H1 (cell line): ENCODE measurements at regions not wholly inside any gene's neighbourhood (a gene's known extent, or its start where the extent isn't known, plus 50 kb on each side); places are given as distances from the start of the nearest gene placed in this dataset.

ENCODE experiments used
- CTCF ChIA-PET: fragments of 300-600 bp; sonication (Branson Sonifier 250); formaldehyde crosslinking; loops from one replicate; lab custom pipeline; 2021; ENCODE audit not compliant: partially characterized antibody; lab: Charles Lee
- POLR2A ChIA-PET: fragments of 300-600 bp; sonication (Branson Sonifier 250); formaldehyde crosslinking; loops from one replicate; lab custom pipeline; 2021; ENCODE audit warnings: inconsistent platforms; ENCODE audit not compliant: partially characterized antibody; lab: Charles Lee
- DNase-seq, 2 experiments: peaks; one replicate each; pipeline versions ENCODE4 v3.0.0 to v3.0.0-alpha.2; 2010 to 2022; ENCODE audit warnings: low spot score in 2 of 2, low read depth in 1 of 2, mixed read lengths in 1 of 2
- FAIRE-seq: peaks from 2 replicates; lab custom pipeline; 2011; peaks lifted over from hg19 to GRCh38; lab: Jason Lieb, UNC
- H2AFZ ChIP-seq: 2 replicates; pipeline ENCODE4 v1.8.1; 2012; ENCODE audit warnings: low read length, inconsistent platforms
- H2AK5ac ChIP-seq: 2 replicates; pipeline ENCODE4 v1.6.1; 2013; ENCODE audit warnings: low read depth, low read length
- H2BK120ac ChIP-seq: replicated peaks from 2 replicates; pipeline ENCODE3; 2013; ENCODE audit warnings: low read depth, low read length, inconsistent platforms
- H2BK12ac ChIP-seq: 2 replicates; pipeline ENCODE4 v1.6.1; 2013; ENCODE audit warnings: low read depth, low read length
- H2BK15ac ChIP-seq: 2 replicates; pipeline ENCODE4 v1.6.1; 2013; ENCODE audit warnings: low read length
- H2BK20ac ChIP-seq: 2 replicates; pipeline ENCODE4 v1.6.1; 2013; ENCODE audit warnings: low read length
- H2BK5ac ChIP-seq: 2 replicates; pipeline ENCODE4 v1.6.1; 2013; ENCODE audit warnings: low read depth, low read length
- H3K14ac ChIP-seq: 2 replicates; pipeline ENCODE4 v1.6.1; 2013; ENCODE audit warnings: inconsistent platforms; ENCODE audit not compliant: insufficient read length
- H3K18ac ChIP-seq: 2 replicates; pipeline ENCODE4 v1.6.1; 2013; ENCODE audit warnings: low read length; ENCODE audit errors: extremely low read depth
- H3K23ac ChIP-seq: 2 replicates; pipeline ENCODE4 v1.6.1; 2013; ENCODE audit warnings: inconsistent platforms; ENCODE audit not compliant: insufficient read length
- H3K23me2 ChIP-seq: 2 replicates; pipeline ENCODE4 v1.6.1; 2013; ENCODE audit warnings: low read depth, low read length
- H3K27ac ChIP-seq: 2 replicates; pipeline ENCODE4 v1.6.1; 2011; ENCODE audit warnings: low read depth, low read length, inconsistent platforms
- H3K27me3 ChIP-seq, 4 experiments: replicated peaks in 1 of 4; 1 replicate in 1 of 4; 2 replicates in 3 of 4; pipeline versions ENCODE4 v1.6.1 to v1.8.1; 2011 to 2013; ENCODE audit warnings: low read length in 3 of 4, mild to moderate bottlenecking in 3 of 4, inconsistent platforms in 2 of 4, mixed read lengths in 2 of 4, moderate library complexity in 1 of 4; ENCODE audit not compliant: control insufficient read depth in 3 of 4, insufficient read depth in 3 of 4; ENCODE audit errors: extremely low read depth in 1 of 4
- H3K36me3 ChIP-seq, 4 experiments: 2 replicates each; pipeline versions ENCODE4 v1.6.1 to v1.8.1; 2011 to 2013; ENCODE audit warnings: mild to moderate bottlenecking in 4 of 4, low read length in 3 of 4, moderate library complexity in 2 of 4, control low read depth in 1 of 4, inconsistent platforms in 1 of 4; ENCODE audit not compliant: insufficient read depth in 4 of 4, control insufficient read depth in 2 of 4
- H3K4ac ChIP-seq: replicated peaks from 2 replicates; pipeline ENCODE3; 2013; ENCODE audit warnings: low read length, low read depth, mixed read lengths, inconsistent platforms; ENCODE audit not compliant: insufficient read length
- H3K4me1 ChIP-seq, 4 experiments: replicated peaks in 1 of 4; 1 replicate in 1 of 4; 2 replicates in 3 of 4; pipeline versions ENCODE4 v1.6.1 to v1.8.1; 2011 to 2013; ENCODE audit warnings: low read length in 3 of 4, inconsistent platforms in 2 of 4, mixed read lengths in 1 of 4; ENCODE audit not compliant: insufficient read depth in 4 of 4, control insufficient read depth in 3 of 4
- H3K4me2 ChIP-seq, 2 experiments: 2 replicates each; pipeline versions ENCODE4 v1.6.1 to v1.8.1; 2011 to 2013; ENCODE audit warnings: low read depth in 2 of 2, low read length in 2 of 2, control low read depth in 1 of 2, inconsistent platforms in 1 of 2, mild to moderate bottlenecking in 1 of 2; ENCODE audit not compliant: insufficient read depth in 1 of 2
- H3K4me3 ChIP-seq, 4 experiments: fragments of 200-600, 300-600 bp in 1 of 4; sonication (generic), shearing (Covaris generic), sonication (Bioruptor Twin) in 1 of 4; 2 replicates each; pipeline versions ENCODE4 v1.5.1 to v1.8.1; 2011 to 2016; ENCODE audit warnings: low read length in 4 of 4, low read depth in 3 of 4, control low read depth in 2 of 4, inconsistent platforms in 2 of 4, mild to moderate bottlenecking in 2 of 4, mixed read lengths in 1 of 4, moderate library complexity in 1 of 4; ENCODE audit not compliant: insufficient read depth in 2 of 4; ENCODE audit errors: extremely low read depth in 1 of 4
- H3K56ac ChIP-seq: replicated peaks from 2 replicates; pipeline ENCODE3; 2013; ENCODE audit warnings: low read depth, mild to moderate bottlenecking, mixed read lengths, low read length, inconsistent platforms; ENCODE audit not compliant: insufficient read length
- H3K79me1 ChIP-seq: 2 replicates; pipeline ENCODE4 v1.6.1; 2013; ENCODE audit warnings: low read depth, low read length, control low read depth
- H3K79me2 ChIP-seq, 2 experiments: 2 replicates each; pipeline versions ENCODE4 v1.6.1 to v1.8.1; 2012 to 2013; ENCODE audit warnings: low read length in 2 of 2, mild to moderate bottlenecking in 2 of 2, inconsistent platforms in 1 of 2; ENCODE audit not compliant: insufficient read depth in 2 of 2, control insufficient read depth in 1 of 2
- H3K9ac ChIP-seq, 4 experiments: replicated peaks in 1 of 4; 1 replicate in 1 of 4; 2 replicates in 3 of 4; pipeline versions ENCODE4 v1.6.1 to v1.8.1; 2011 to 2013; ENCODE audit warnings: low read depth in 3 of 4, low read length in 3 of 4, control low read depth in 2 of 4, mild to moderate bottlenecking in 2 of 4, moderate library complexity in 2 of 4, inconsistent platforms in 1 of 4; ENCODE audit errors: extremely low read depth in 1 of 4
- H3K9me3 ChIP-seq, 2 experiments: 2 replicates each; pipeline versions ENCODE4 v1.6.1 to v1.8.1; 2012 to 2013; ENCODE audit warnings: mild to moderate bottlenecking in 2 of 2, moderate library complexity in 2 of 2, control low read depth in 1 of 2, inconsistent platforms in 1 of 2, low read depth in 1 of 2, low read length in 1 of 2, mixed read lengths in 1 of 2; ENCODE audit not compliant: insufficient read depth in 2 of 2
- H4K20me1 ChIP-seq, 2 experiments: replicated peaks in 1 of 2; 2 replicates each; pipeline versions ENCODE3 to v1.8.1; 2011 to 2013; ENCODE audit warnings: inconsistent platforms in 2 of 2, low read length in 2 of 2, mild to moderate bottlenecking in 1 of 2; ENCODE audit not compliant: insufficient read depth in 2 of 2, control insufficient read depth in 1 of 2
- H4K5ac ChIP-seq: 2 replicates; pipeline ENCODE4 v1.6.1; 2013; ENCODE audit warnings: low read length, low read depth, mixed read lengths, inconsistent platforms; ENCODE audit not compliant: insufficient read length
- H4K8ac ChIP-seq: 2 replicates; pipeline ENCODE4 v1.8.0; 2013; ENCODE audit warnings: mild to moderate bottlenecking, moderate library complexity, low read length, inconsistent platforms; ENCODE audit not compliant: insufficient read depth; ENCODE audit errors: extremely low read depth
- H4K91ac ChIP-seq: replicated peaks from 2 replicates; pipeline ENCODE3; 2013; ENCODE audit warnings: low read length, mixed read lengths, inconsistent platforms; ENCODE audit not compliant: insufficient read length
- ASH2L ChIP-seq: fragments of 200-600, 300-600 bp; sonication (generic); IDR thresholded peaks from one replicate; pipeline ENCODE4 v1.7.1; 2017; ENCODE audit warnings: low read length
- CBX8 ChIP-seq: fragments of 300-800, 300-1000 bp; sonication (generic); IDR thresholded peaks from 2 replicates; pipeline ENCODE4 v1.7.1; 2016; ENCODE audit warnings: low read depth, low read length, borderline replicate concordance
- CHD1 ChIP-seq: IDR thresholded peaks from 2 replicates; pipeline ENCODE4 v1.6.1; 2012; ENCODE audit warnings: low read depth, low read length, improper control_type of control experiment
- GTF2F1 ChIP-seq: IDR thresholded peaks from 2 replicates; pipeline ENCODE4 v1.6.1; 2012; ENCODE audit warnings: low read depth, low read length, improper control_type of control experiment, borderline replicate concordance
- HDAC2 ChIP-seq, 2 experiments: fragments of 300-600 bp in 1 of 2; sonication (generic) in 1 of 2; IDR thresholded peaks; 2 replicates each; pipeline ENCODE4 v1.6.1; 2011 to 2012; ENCODE audit warnings: low read depth in 2 of 2, low read length in 2 of 2, mild to moderate bottlenecking in 2 of 2, moderate library complexity in 2 of 2, borderline replicate concordance in 1 of 2, inconsistent platforms in 1 of 2
- HDAC6 ChIP-seq: IDR thresholded peaks from one replicate; pipeline ENCODE4 v1.7.1; 2012; ENCODE audit warnings: low read depth, mild to moderate bottlenecking, inconsistent platforms, low read length, moderate library complexity
- RBBP5 ChIP-seq: IDR thresholded peaks from 2 replicates; pipeline ENCODE4 v1.7.1; 2012; ENCODE audit warnings: low read depth, mild to moderate bottlenecking, inconsistent platforms, low read length, moderate library complexity, borderline replicate concordance
- SIRT6 ChIP-seq: IDR thresholded peaks from one replicate; pipeline ENCODE4 v1.7.1; 2012; ENCODE audit warnings: low read length, inconsistent platforms
- ZNF274 ChIP-seq: IDR thresholded peaks from 2 replicates; pipeline ENCODE4 v1.7.0; 2012; ENCODE audit warnings: low read length, borderline replicate concordance; ENCODE audit errors: extremely low read depth
- WGBS, 2 experiments: shearing (Covaris generic) in 1 of 2; methylation state at CpG; one replicate each; pipeline versions ENCODE4 v1.1.6 to v1.1.7; 2013 to 2015; ENCODE audit warnings: low lambda C conversion rate in 2 of 2, mixed read lengths in 2 of 2, inconsistent platforms in 1 of 2, low coverage in 1 of 2, missing lambda C conversion rate in 1 of 2; ENCODE audit not compliant: insufficient replicate concordance in 2 of 2, insufficient coverage in 1 of 2, insufficient read length in 1 of 2; ENCODE audit errors: extremely low coverage in 1 of 2, missing lambda C conversion rate in 1 of 2; 5-methylcytosine and 5-hydroxymethylcytosine counted together
- TF ChIP-seq, protein P1 (sequence below): IDR thresholded peaks from 2 replicates; pipeline ENCODE4 v1.6.1; 2011; ENCODE audit warnings: low read depth, mild to moderate bottlenecking, low read length; ENCODE audit not compliant: insufficient read depth
- TF ChIP-seq, protein P2 (sequence below): IDR thresholded peaks from 2 replicates; pipeline ENCODE4 v1.6.1; 2011; ENCODE audit warnings: low read length, improper control_type of control experiment
- TF ChIP-seq, protein P3 (sequence below): IDR thresholded peaks from 2 replicates; pipeline ENCODE4 v1.6.1; 2012; ENCODE audit warnings: inconsistent platforms

DNA sequence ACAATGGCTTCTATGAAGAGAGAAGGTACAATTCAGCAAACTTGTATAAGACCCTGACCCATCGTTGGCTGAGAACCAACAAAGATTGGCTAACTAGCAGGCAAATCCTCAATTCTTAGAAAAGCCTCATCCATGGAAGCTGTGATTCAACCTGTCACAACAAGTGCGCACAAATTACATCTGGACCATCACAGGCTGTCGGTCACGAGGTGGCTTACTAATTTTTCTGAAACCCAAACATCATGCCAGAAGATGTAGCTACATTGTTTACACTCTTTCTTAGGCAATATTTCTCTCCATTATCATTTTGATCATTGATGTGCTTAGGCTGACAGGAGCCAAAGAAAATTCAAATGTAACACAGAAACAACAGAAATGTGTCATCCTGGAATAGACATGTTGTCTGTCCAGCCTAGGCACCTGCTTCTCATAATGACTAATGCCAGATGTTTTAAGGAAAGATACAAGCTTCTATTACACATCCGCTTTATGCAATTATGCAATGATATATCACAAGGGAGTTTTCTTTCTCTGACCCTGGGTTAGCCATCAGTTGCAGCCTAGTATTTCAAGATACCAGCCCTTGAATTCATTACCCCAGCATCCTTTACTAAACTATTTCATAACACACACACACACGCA lies 92.9 kb upstream of the DIO2 start:
- no peaks in the 10 kb centered on the region for H3K79me2 ChIP-seq
- no peaks in the 10 kb centered on the region for H3K4me1 ChIP-seq
- H3K36me3 ChIP-seq = no peaks in the 10 kb centered on the region
- H3K27me3 ChIP-seq = no peaks in the 10 kb centered on the region
- no peak overlapping the region for H4K8ac ChIP-seq
- H3K4me3 ChIP-seq = no peak overlapping the region
- H2AFZ ChIP-seq = no peak overlapping the region
- no peak overlapping the region for H4K91ac ChIP-seq
- H3K27ac ChIP-seq = no peak overlapping the region
- POLR2A ChIA-PET = no interaction called here
- no peaks in the 10 kb centered on the region for H3K23me2 ChIP-seq
- no peak overlapping the region for H2BK15ac ChIP-seq
- H3K4ac ChIP-seq = no peak overlapping the region
- H2BK120ac ChIP-seq = no peak overlapping the region
- no peak overlapping the region for H4K5ac ChIP-seq
- no peak overlapping the region for H3K4me2 ChIP-seq
- no peak overlapping the region for H3K18ac ChIP-seq
- 91% methylated on average over 6 of the region's 6 CpGs; no CpG with 5 or more reads in 1 of the 2 experiments for WGBS, 2 experiments
- H3K9me3 ChIP-seq = no peaks in the 10 kb centered on the region
- no peak overlapping the region for H3K56ac ChIP-seq
- no peak overlapping the region for H2BK12ac ChIP-seq
- FAIRE-seq (no peak), DNase-seq (no peak)
- no peaks in the 10 kb centered on the region for H4K20me1 ChIP-seq
- H2BK5ac ChIP-seq = no peak overlapping the region
- no peak overlapping the region for H3K14ac ChIP-seq
- H3K9ac ChIP-seq = no peak overlapping the region
- no peak overlapping the region for H2AK5ac ChIP-seq
- H3K23ac ChIP-seq = no peak overlapping the region
- CTCF ChIA-PET = interaction anchor here (1.0 kb wide), 1 partner anchor 34 kb away, joined by 3 read pairs; no protein-coding TSS in a partner anchor
- no peaks in the 10 kb centered on the region for H3K79me1 ChIP-seq
- H2BK20ac ChIP-seq = no peak overlapping the region
- no peak for TF ChIP-seq ZNF274
- TF ChIP-seq CBX8 = no peak
- TF ChIP-seq SIRT6 = no peak
- TF ChIP-seq, protein P1, sequence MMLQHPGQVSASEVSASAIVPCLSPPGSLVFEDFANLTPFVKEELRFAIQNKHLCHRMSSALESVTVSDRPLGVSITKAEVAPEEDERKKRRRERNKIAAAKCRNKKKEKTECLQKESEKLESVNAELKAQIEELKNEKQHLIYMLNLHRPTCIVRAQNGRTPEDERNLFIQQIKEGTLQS = no peak
- TF ChIP-seq CHD1 = no peak
- TF ChIP-seq, protein P2, sequence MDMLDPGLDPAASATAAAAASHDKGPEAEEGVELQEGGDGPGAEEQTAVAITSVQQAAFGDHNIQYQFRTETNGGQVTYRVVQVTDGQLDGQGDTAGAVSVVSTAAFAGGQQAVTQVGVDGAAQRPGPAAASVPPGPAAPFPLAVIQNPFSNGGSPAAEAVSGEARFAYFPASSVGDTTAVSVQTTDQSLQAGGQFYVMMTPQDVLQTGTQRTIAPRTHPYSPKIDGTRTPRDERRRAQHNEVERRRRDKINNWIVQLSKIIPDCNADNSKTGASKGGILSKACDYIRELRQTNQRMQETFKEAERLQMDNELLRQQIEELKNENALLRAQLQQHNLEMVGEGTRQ = no peak
- no peak for TF ChIP-seq ASH2L
- TF ChIP-seq, protein P3, sequence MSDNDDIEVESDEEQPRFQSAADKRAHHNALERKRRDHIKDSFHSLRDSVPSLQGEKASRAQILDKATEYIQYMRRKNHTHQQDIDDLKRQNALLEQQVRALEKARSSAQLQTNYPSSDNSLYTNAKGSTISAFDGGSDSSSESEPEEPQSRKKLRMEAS = no peak
- TF ChIP-seq GTF2F1 = no peak
- TF ChIP-seq HDAC2 (IDR thresholded peaks at IDR 0.05; ENCODE audit: borderline replicate concordance in 1 of 2, low read depth in 2 of 2, low read length in 2 of 2) = no peak
- no peak for TF ChIP-seq HDAC6
- no peak for TF ChIP-seq RBBP5
